GM21619 (cell line): ENCODE measurements at regions not wholly inside any gene's neighbourhood (a gene's known extent, or its start where the extent isn't known, plus 50 kb on each side); places are given as distances from the start of the nearest gene placed in this dataset.
"Not testable (repeated sequence)": the region's sequence is repeated elsewhere in the genome, so short reads cannot be mapped to it uniquely, and the experiment has no call there.

Experiments used
- ATAC-seq: cut with Tn5 transposase; IDR thresholded peaks from one replicate; pipeline ENCODE4 v1.9.1; 2021; ENCODE audit not compliant: unreplicated experiment

DNA sequence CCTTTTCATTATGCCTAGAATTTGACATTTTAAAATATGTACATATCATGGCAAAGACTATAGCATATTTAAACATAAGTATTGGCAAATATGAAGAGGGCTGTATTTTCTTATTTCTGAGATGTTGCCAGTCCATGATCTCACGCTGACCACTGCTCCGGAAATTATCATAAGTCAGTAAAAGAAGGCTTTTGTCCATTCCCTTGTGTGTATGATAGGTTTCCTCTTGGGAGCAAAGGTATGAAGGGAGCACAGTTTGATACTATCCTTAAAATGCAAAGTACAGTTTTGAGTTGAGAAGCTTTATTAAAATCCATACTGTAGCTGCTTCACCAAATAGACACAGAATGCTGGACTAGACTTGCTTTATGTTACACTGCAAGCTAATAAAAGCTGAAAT, 52.6 kb upstream of the AGA start:
- no peak for ATAC-seq

GRCh38 chr4:177495626-177496025, 53.4 kb upstream of the AGA start:
- not testable (repeated sequence) for ATAC-seq

DNA sequence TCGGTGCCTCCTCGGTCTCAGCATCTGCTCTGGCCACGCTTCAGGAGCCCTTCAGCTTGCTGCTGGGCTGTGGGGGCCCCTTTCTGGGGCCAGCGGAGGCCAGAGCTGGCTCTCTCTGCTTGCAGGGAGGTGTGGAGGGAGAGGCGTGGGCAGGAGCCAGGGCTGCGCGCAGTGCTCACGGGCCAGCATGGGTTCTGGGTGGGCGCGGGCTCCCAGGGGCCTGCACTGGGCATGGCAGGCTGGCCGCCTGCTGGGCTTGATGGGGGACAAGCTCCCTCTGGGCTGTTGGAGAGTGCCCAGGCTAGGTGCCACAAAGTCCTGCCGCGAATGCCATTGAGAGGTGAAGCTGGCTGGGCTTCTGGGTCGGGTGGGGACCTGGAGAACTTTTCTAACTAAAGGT, 57.3 kb upstream of the AGA start:
- no peak for ATAC-seq

DNA sequence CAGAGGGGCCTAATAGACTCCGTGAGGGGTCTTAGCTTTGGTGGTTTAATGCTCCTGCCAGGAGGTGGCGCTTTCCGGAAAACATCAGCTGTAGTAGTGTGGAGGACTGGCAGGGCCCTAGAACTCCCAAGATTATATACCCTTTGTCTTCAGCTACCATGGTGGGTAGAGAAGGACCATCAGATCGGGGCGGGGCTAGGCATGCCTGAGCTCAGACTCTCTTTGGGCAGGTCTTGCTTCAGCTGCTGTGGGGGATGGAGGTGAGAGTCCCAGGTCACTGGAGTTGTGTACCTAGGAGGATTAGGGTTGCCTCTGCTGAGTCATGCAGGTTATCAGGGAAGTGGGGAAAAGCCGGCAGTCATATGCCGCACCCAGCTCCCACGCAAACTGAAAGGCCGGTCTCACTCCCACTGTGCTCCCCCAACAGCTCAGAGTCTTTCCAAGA, 63.0 kb upstream of the AGA start:
- ATAC-seq = no peak

GRCh38 chr4:177508662-177509061, 66.4 kb upstream of the AGA start:
- no peak for ATAC-seq

GRCh38 chr4:177509226-177509745, 67.0 kb upstream of the AGA start:
- no peak for ATAC-seq

DNA sequence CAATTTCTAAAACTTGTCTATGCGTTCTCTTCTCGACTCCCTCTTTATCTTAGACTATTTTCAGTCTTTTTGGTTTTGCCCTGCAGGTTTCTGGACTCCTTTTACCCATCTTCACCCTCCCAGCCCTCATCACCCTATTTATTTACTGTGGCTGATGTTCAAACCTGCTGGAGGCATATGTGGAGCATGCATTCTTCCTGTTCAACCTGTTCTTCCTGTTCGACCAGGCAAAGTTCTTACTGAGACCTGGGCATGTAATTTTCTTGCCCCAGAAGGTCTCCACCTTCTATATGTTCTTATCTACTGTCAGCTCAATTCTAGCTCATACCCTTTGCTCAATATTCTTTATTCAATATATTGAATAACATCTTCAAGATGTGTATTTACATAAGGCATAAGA, 69.4 kb upstream of the AGA start:
- ATAC-seq = no peak

- no peak for ATAC-seq
These were observed 70.4 kb upstream of the AGA start for GRCh38 chr4:177512646-177513045.

DNA sequence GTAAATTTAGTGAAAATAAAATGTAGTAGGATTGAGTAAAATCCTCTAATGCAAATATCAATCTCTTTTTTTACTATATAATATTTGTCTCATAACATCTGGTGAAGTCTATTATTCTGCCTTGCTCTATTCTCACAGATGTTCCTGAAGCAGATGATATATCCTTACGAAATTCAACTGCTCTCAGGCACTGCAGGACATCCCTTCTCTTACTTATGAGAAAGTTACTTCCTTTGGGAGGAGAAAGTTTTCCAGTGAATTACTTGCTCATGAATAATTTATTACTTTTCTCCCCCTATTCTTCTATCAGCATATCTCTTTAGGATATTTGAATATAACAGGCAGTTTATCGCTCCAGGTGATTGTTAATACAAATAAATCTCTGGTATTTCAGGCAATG, 75.6 kb upstream of the AGA start:
- ATAC-seq = no peak

DNA sequence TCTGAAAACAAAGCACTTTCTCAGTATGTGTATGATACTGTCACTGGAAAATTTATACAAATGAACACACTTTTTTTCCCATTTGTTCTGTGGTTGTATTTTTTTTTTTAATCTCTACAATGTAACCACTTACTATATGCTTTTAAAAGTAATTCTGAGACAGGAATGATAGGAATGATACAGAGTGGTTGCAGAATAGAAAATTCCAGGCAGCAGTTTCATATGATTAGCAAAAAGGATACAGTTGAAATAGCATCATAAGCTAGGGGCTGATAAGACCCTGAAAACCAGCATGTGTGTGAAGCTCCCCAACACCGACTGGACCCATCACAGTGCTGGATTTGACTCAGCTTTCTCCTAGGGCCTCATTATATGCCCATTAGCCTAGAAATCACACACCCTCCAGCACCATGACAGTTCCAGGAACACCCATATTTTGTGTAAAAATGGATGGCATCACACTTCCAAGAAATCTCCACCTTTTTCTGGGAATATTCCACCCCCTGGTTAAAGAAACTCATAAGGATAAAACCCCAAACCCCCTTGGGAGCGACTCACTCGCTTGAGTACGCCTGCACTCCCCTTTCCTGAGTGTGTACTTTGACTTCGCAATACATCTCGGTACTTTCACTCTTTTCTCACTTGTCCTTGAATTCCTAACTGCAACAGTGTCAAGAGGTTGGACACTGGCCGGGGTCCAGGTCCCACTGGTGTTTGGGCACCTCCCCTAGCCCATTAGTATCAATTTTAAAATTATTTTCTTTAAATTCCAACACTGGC, 77.4 kb upstream of the AGA start:
- ATAC-seq = no peak

GRCh38 chr4:177528620-177529019, 86.4 kb upstream of the AGA start:
- ATAC-seq = no peak

GRCh38 chr4:177530561-177530960, 88.3 kb upstream of the AGA start:
- ATAC-seq = no peak

DNA sequence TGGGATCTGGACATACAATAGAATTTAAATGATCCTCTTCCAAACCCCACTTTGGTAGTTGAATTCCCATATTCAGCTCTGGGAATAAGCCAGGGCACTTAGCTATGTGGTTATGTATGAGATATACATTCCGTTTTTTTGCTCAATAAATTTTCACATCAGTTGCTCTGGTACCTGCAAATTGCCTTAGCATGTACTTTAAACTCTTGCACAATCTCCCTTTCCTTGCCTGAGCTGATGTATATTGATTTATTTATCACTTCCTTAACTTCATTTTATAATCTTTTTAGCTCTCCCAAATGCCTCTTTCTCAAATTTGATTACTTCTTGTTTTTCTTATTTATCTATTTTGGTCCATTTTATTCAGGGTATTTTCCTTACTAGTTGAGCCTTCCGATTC, 90.1 kb upstream of the AGA start:
- ATAC-seq = no peak

DNA sequence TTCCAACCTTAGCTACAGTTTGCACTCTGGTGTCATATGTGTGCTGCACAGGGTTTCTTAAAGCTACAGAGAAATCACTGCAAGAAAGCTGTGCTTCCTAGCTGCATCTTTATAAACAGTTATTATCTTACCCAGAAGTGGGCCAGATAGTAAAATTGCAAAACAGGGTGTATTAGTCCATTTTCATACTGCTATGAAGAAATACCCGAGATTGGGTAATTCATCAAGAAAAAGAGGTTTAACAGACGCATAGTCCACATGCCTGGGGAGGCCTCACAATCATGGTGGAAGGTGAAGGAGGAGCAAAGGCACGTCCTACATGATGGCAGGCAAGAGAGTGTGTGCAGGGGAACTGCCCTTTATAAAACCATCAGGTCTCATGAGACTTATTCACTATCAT, 92.6 kb upstream of the AGA start:
- not testable (repeated sequence) for ATAC-seq

DNA sequence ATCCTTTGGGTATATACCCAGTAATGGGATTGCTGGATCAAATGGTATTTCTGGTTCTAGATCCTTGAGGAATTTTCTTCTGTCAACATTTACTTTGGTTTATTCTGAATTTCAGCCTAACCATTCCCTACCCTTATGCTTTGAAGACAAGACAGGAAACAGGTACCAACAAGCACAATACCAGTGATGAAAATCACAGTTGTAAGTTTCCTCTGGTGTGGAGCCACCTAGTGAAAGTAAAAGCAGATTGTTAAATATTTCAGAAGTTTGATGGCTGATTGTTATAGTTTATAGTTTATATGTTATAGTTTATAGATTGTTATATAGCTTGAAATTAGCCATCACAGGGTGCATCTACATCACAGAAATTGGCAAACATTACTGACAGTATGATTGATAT, 104.5 kb upstream of the AGA start:
- no peak for ATAC-seq

DNA sequence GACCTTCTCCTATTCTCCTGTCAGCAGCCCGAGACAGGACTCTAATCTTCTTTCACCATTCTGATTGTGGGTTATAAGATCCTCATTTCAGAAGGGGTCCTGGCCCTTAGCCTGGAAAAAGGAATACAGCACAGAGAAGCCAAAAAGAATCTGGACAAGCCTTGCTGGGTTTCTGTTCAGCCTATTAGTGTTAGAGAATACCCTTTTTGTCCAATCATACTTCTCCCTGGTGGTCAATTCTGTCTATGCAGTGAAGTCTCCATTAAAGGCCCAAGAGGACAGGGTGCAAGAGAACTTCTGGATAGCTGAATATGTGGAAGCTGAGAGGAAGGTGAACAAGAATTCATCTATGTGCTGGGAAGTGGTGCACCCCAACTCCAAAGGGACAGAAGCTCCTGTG, 105.7 kb upstream of the AGA start:
- ATAC-seq = no peak

DNA sequence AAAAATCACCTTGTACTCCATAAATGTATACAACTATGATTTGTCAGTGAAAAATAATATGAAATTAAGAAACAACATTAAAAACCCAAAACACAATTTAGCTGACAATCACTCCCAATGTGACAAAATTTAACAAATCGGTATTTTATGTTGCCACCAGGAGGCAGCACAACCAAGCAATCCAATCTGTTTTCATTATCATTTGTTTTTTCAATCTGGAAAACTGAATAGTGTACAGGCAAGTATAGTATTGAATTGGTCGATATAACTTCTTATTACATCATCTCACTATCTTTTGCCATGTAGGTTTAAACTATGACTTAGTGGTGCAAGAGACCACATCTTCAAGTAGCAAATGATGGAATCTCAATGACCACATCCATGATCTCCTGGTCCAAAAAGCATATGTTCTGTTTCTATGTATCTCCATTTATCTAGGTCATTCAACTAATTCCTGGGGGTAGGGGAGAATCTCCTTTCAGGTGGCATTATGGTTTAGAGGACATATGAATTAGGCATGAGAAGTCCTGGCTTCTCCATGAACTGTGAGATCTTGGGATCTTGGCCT, 112.9 kb upstream of the AGA start:
- ATAC-seq = no peak

GRCh38 chr4:177557416-177557815, 115.2 kb upstream of the AGA start:
- no peak for ATAC-seq

GRCh38 chr4:177558995-177559394, 116.8 kb upstream of the AGA start:
- ATAC-seq = no peak

DNA sequence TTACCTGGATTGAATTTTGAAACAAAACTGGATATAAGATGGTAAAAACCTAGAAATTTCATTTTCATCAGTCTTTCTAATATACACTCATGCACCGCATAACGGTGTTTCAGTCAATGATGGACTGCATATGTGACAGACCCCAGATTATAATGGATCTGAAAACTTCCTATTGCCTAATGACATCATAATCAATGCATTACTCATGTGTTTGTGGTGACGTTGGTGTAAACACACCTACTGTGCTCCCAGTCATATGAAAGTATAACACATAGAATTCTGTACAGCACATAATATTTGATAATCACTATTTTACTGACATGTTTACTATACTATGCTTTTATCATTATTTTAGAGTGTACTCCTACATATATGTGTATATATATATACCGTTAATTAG, 119.9 kb upstream of the AGA start:
- no peak for ATAC-seq

GRCh38 chr4:177562859-177563258, 120.6 kb upstream of the AGA start:
- ATAC-seq = no peak

- no peak for ATAC-seq
These were observed 124.5 kb upstream of the AGA start for GRCh38 chr4:177566691-177567090.

DNA sequence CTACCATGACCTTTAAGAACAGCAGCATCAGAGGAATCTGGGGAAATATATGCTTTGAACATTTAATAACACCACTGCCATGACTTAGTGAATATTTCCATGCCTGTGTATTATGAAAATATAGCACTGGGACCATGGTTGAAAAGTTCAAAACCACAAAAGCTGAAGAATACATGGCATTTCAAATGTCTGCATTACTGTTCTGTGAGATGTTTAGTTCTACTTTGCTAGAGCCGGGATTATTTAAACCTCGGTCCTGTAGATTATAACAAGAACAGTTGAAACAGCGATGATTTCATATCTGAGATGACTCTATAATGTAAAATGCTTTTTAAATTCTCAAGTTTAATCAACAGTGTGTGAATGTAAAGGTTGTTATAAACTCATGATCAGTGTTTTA, 126.7 kb upstream of the AGA start:
- ATAC-seq = no peak
